ENCODE measurements at regions not wholly inside any gene's neighbourhood (a gene's known extent, or its start where the extent isn't known, plus 50 kb on each side); places are given as distances from the start of the nearest gene placed in this dataset.

- no peaks in the 10 kb centered on the region for H3K4me1 ChIP-seq
- H3K27ac ChIP-seq: no peak overlapping the region
- H3K4me3 ChIP-seq: no peak overlapping the region
- no peaks in the 10 kb centered on the region for H3K27me3 ChIP-seq
- no peak for TF ChIP-seq CTCF (IDR thresholded peaks at IDR 0.05)
- no peaks in the 10 kb centered on the region for H3K36me3 ChIP-seq
- H3K9me3 ChIP-seq: no peaks in the 10 kb centered on the region
- ATAC-seq (no peak), DNase-seq (no peak)
- intact Hi-C loops (cut with DNase I): no loop called here
These were observed 275.6 kb downstream of the DTHD1 start for GRCh38 chr4:36556984-36557383.

GRCh38 chr4:36568575-36568974 lies 287.2 kb downstream of the DTHD1 start:
- H3K27me3 ChIP-seq: no peaks in the 10 kb centered on the region
- no peaks in the 10 kb centered on the region for H3K4me1 ChIP-seq
- H3K27ac ChIP-seq: no peak overlapping the region
- H3K9me3 ChIP-seq: no peaks in the 10 kb centered on the region
- intact Hi-C loops (cut with DNase I): no loop called here
- no peak for ATAC-seq
- no peak for DNase-seq
- no peak for TF ChIP-seq CTCF (IDR thresholded peaks at IDR 0.05)
- H3K4me3 ChIP-seq: no peak overlapping the region
- H3K36me3 ChIP-seq: no peaks in the 10 kb centered on the region

- TF ChIP-seq CTCF (IDR thresholded peaks at IDR 0.05): no peak
- no peaks in the 10 kb centered on the region for H3K36me3 ChIP-seq
- no peak overlapping the region for H3K4me3 ChIP-seq
- ATAC-seq (no peak), DNase-seq (no peak)
- no peaks in the 10 kb centered on the region for H3K27me3 ChIP-seq
- H3K4me1 ChIP-seq: no peaks in the 10 kb centered on the region
- intact Hi-C loops (cut with DNase I): no loop called here
- peaks cover 0 to 12% of the 10 kb centered on the region in 2 donors for H3K9me3 ChIP-seq
- no peak overlapping the region for H3K27ac ChIP-seq
These were observed 292.0 kb downstream of the DTHD1 start for GRCh38 chr4:36573441-36573840.

GRCh38 chr4:36574816-36575215 lies 293.4 kb downstream of the DTHD1 start:
- H3K9me3 ChIP-seq: peaks cover 0 to 12% of the 10 kb centered on the region in 2 donors
- no peaks in the 10 kb centered on the region for H3K27me3 ChIP-seq
- intact Hi-C loops (cut with DNase I): no loop called here
- TF ChIP-seq CTCF (IDR thresholded peaks at IDR 0.05): no peak
- DNase-seq (no peak), ATAC-seq (no peak)
- H3K27ac ChIP-seq: no peak overlapping the region
- no peaks in the 10 kb centered on the region for H3K36me3 ChIP-seq
- no peaks in the 10 kb centered on the region for H3K4me1 ChIP-seq
- H3K4me3 ChIP-seq: no peak overlapping the region

GRCh38 chr4:36582198-36582597 lies 300.8 kb downstream of the DTHD1 start:
- intact Hi-C loops (cut with DNase I): no loop called here
- no peaks in the 10 kb centered on the region for H3K4me1 ChIP-seq
- no peak for ATAC-seq

More at GRCh38 chr4:36582198-36582597, 300.8 kb downstream of the DTHD1 start:
- Histone ChIP-seq H3K4me3 (no peak overlapping the region), H3K27me3 (no peaks in the 10 kb centered on the region), H3K36me3 (no peaks in the 10 kb centered on the region), H3K27ac (no peak overlapping the region), H3K9me3 (peaks cover 0 to 7% of the 10 kb centered on the region in 2 donors)
- no peak for DNase-seq
- TF ChIP-seq CTCF (IDR thresholded peaks at IDR 0.05): no peak

All from left lung (tissue), 4 donors.